GM12878 (cell line): ENCODE measurements at regions not wholly inside any gene's neighbourhood (a gene's known extent, or its start where the extent isn't known, plus 50 kb on each side); places are given as distances from the start of the nearest gene placed in this dataset.

Experiments used
- ATAC-seq: fragments of 200-7000 bp; cut with Tn5 transposase; 3 replicates; pipeline ENCODE4 v1.9.1; 2020; ENCODE audit warnings: mild to moderate bottlenecking, moderate library complexity
- BruUV-seq: library from RNA; stranded (reverse); fragments of 400-500 nt; replicated peaks from 2 replicates; lab custom pipeline; 2021; lab: Mats Ljungman, UMichigan
- CTCF ChIA-PET: fragments of 300-600 bp; sonication (Branson Sonifier 250); formaldehyde crosslinking; extraction: SDS; loops from one replicate; lab custom pipeline; 2021; ENCODE audit warnings: inconsistent platforms; lab: Yijun Ruan, JAX
- POLR2A ChIA-PET: fragments of 350-600 bp; formaldehyde crosslinking; extraction: SDS; loops from one replicate; lab custom pipeline; 2021; ENCODE audit warnings: inconsistent platforms; lab: Charles Lee
- RAD21 ChIA-PET: fragments of 300-600 bp; sonication (Branson Sonifier 250); formaldehyde crosslinking; loops from one replicate; lab custom pipeline; 2023; ENCODE audit warnings: antibody characterized with exemption; ENCODE audit not compliant: unreplicated experiment; lab: Charles Lee
- SMC1A ChIA-PET: fragments of 300-600 bp; sonication (Branson Sonifier 250); formaldehyde crosslinking; loops from one replicate; lab custom pipeline; 2023; ENCODE audit not compliant: unreplicated experiment, uncharacterized antibody; lab: Charles Lee
- DNase-seq: peaks from one replicate; pipeline ENCODE4 v3.0.0-alpha.2; 2011; ENCODE audit warnings: low read depth, low spot score
- FAIRE-seq: peaks from 3 replicates; lab custom pipeline; 2011; peaks lifted over from hg19 to GRCh38; lab: Jason Lieb, UNC
- H2AFZ ChIP-seq: 2 replicates; pipeline ENCODE4 v1.6.0; 2011; ENCODE audit warnings: low read depth, low read length, control low read depth; ENCODE audit not compliant: control insufficient read depth
- H3K27ac ChIP-seq: 2 replicates; pipeline ENCODE4 v1.5.1; 2011; ENCODE audit warnings: control low read depth; ENCODE audit not compliant: control insufficient read depth, insufficient read depth
- H3K27me3 ChIP-seq, 2 experiments: replicated peaks in 1 of 2; 2 replicates each; pipeline versions ENCODE4 v1.6.0 to v1.6.1; 2011; ENCODE audit warnings: low read length in 1 of 2; ENCODE audit not compliant: control insufficient read depth in 2 of 2, insufficient read depth in 2 of 2
- H3K36me3 ChIP-seq, 2 experiments: 2 replicates each; pipeline ENCODE4 v1.5.1; 2011; ENCODE audit warnings: low read length in 1 of 2; ENCODE audit not compliant: control insufficient read depth in 2 of 2, insufficient read depth in 2 of 2
- H3K4me1 ChIP-seq: 2 replicates; pipeline ENCODE4 v1.6.1; 2011; ENCODE audit warnings: mild to moderate bottlenecking, low read length, moderate library complexity, mixed read lengths; ENCODE audit not compliant: control insufficient read depth, insufficient read depth
- H3K4me2 ChIP-seq: 2 replicates; pipeline ENCODE4 v1.6.0; 2011; ENCODE audit warnings: control low read depth; ENCODE audit not compliant: control insufficient read depth, insufficient read depth
- H3K4me3 ChIP-seq: fragments of 200-600 bp; sonication (generic); 2 replicates; pipeline ENCODE4 v1.5.1; 2016
- H3K79me2 ChIP-seq: 2 replicates; pipeline ENCODE4 v1.6.0; 2011; ENCODE audit warnings: low read length; ENCODE audit not compliant: control insufficient read depth, insufficient read depth
- H3K9ac ChIP-seq: 2 replicates; pipeline ENCODE4 v1.8.0; 2011; ENCODE audit warnings: low read length, control low read depth, mixed read lengths; ENCODE audit not compliant: control insufficient read depth, insufficient read depth
- H3K9me3 ChIP-seq: replicated peaks from 3 replicates; pipeline ENCODE4 v1.5.1; 2011; ENCODE audit warnings: mild to moderate bottlenecking, low read length; ENCODE audit not compliant: control insufficient read depth, insufficient read depth
- H4K20me1 ChIP-seq: 2 replicates; pipeline ENCODE4 v1.6.0; 2011; ENCODE audit not compliant: control insufficient read depth, insufficient read depth
- ASH2L ChIP-seq: fragments of 300-600, 200-600 bp; sonication (generic); IDR thresholded peaks from 2 replicates; pipeline ENCODE4 v1.6.1; 2017; ENCODE audit warnings: low read depth, mild to moderate bottlenecking, borderline replicate concordance
- ATF3 ChIP-seq: IDR thresholded peaks from 2 replicates; pipeline ENCODE4 v1.6.1; 2011; ENCODE audit warnings: low read depth, mild to moderate bottlenecking, low read length, moderate library complexity, borderline replicate concordance; ENCODE audit errors: extremely low read depth
- BACH1 ChIP-seq: fragments of 450-650 bp; IDR thresholded peaks from 2 replicates; pipeline ENCODE4 v1.6.1; 2017; ENCODE audit warnings: mild to moderate bottlenecking, borderline replicate concordance
- CHD2 ChIP-seq: IDR thresholded peaks from 2 replicates; pipeline ENCODE4 v1.6.1; 2011; ENCODE audit warnings: low read depth, low read length, improper control_type of control experiment, borderline replicate concordance
- CHD4 ChIP-seq: fragments of 200-600 bp; sonication (generic); IDR thresholded peaks from 2 replicates; pipeline ENCODE4 v1.6.1; 2016; ENCODE audit warnings: mild to moderate bottlenecking
- MEF2A ChIP-seq: IDR thresholded peaks from 2 replicates; pipeline ENCODE4 v1.6.1; 2011; ENCODE audit warnings: low read depth, mild to moderate bottlenecking, low read length, moderate library complexity; ENCODE audit not compliant: insufficient read depth
- MXI1 ChIP-seq: fragments of 150-350 bp; IDR thresholded peaks from 2 replicates; pipeline ENCODE4 v1.6.1; 2011; ENCODE audit warnings: low read depth, mild to moderate bottlenecking, inconsistent platforms, low read length, improper control_type of control experiment
- MYC ChIP-seq: IDR thresholded peaks from 2 replicates; pipeline ENCODE4 v1.6.1; 2011; ENCODE audit warnings: mild to moderate bottlenecking, low read length, moderate library complexity, inconsistent platforms; ENCODE audit not compliant: insufficient read depth, insufficient replicate concordance, insufficient read length, severe bottlenecking
- NKRF ChIP-seq: fragments of 450-650 bp; conservative IDR thresholded peaks from 2 replicates; pipeline ENCODE4 v1.6.1; 2017; ENCODE audit warnings: mild to moderate bottlenecking, moderate library complexity
- NR2F1 ChIP-seq: fragments of 450-650 bp; conservative IDR thresholded peaks from 2 replicates; pipeline ENCODE4 v1.6.1; 2017; ENCODE audit warnings: mild to moderate bottlenecking
- PAX5 ChIP-seq: IDR thresholded peaks from 2 replicates; pipeline ENCODE4 v1.6.1; 2011; ENCODE audit warnings: low read depth, low read length, borderline replicate concordance
- PAX8 ChIP-seq: fragments of 450-650 bp; IDR thresholded peaks from 2 replicates; pipeline ENCODE4 v1.6.1; 2017; ENCODE audit warnings: mild to moderate bottlenecking, moderate library complexity
- PRDM15 ChIP-seq: fragments of 450-650 bp; formaldehyde crosslinking; IDR thresholded peaks from 2 replicates; pipeline ENCODE4 v1.4.0; 2020; ENCODE audit warnings: mild to moderate bottlenecking, moderate library complexity
- RFX5 ChIP-seq: IDR thresholded peaks from 2 replicates; pipeline ENCODE4 v1.6.1; 2011; ENCODE audit warnings: low read depth, low read length, improper control_type of control experiment
- ZSCAN29 ChIP-seq: fragments of 450-650 bp; IDR thresholded peaks from 2 replicates; pipeline ENCODE4 v1.6.1; 2017; ENCODE audit warnings: mild to moderate bottlenecking, moderate library complexity
- ZZZ3 ChIP-seq: IDR thresholded peaks from 2 replicates; pipeline ENCODE4 v1.6.1; 2011; ENCODE audit warnings: low read depth; ENCODE audit not compliant: control insufficient read depth, insufficient read length
- WGBS: methylation state at CpG from one replicate; pipeline ENCODE4 v1.1.6; 2016; ENCODE audit warnings: low lambda C conversion rate; ENCODE audit not compliant: insufficient replicate concordance, insufficient coverage; ENCODE audit errors: missing lambda C conversion rate; 5-methylcytosine and 5-hydroxymethylcytosine counted together
- in situ Hi-C: fragments of 300-500 bp; cut with MboI; formaldehyde crosslinking; loops from 9 replicates; pipeline ENCODE4 v1.14.3; 2018; ENCODE audit warnings: mixed read lengths
- intact Hi-C: fragments of 100-400 bp; cut with micrococcal nuclease; formaldehyde crosslinking; loops from one replicate; pipeline ENCODE4 v1.14.2; 2022; ENCODE audit not compliant: unreplicated experiment

GRCh38 chr5:107286447-107287098 is 384.2 kb downstream of the EFNA5 start:
- peaks cover 17% of the 10 kb centered on the region for H3K4me1 ChIP-seq
- in situ Hi-C loops = no loop called here
- ChIA-PET SMC1A (interaction anchor here (0.8 to 4.0 kb wide), 11 partner anchors 9 to 291 kb away, joined by 3 to 19 read pairs (median 4); no protein-coding TSS in a partner anchor), POLR2A (interaction anchor here (0.7 to 1.4 kb wide), 2 partner anchors 16 to 20 kb away, joined by 3 to 10 read pairs; no protein-coding TSS in a partner anchor), RAD21 (interaction anchor here (1.3 to 3.2 kb wide), 3 partner anchors 9 to 23 kb away, joined by 3 to 20 read pairs (median 5); no protein-coding TSS in a partner anchor), CTCF (interaction anchor here (1.5 to 1.9 kb wide), 2 partner anchors 10 to 285 kb away, joined by 7 read pairs; no protein-coding TSS in a partner anchor)
- intact Hi-C loops = loop anchor here (5.0 kb wide), 3 partner anchors 191 to 386 kb away; partner anchors contain the start of gene EFNA5
- FAIRE-seq (no peak), ATAC-seq (no peak), DNase-seq (no peak)
- H4K20me1 ChIP-seq = no peaks in the 10 kb centered on the region
- no peaks in the 10 kb centered on the region; the same call in 2 of the 3 replicates for H3K9me3 ChIP-seq
- H2AFZ ChIP-seq = no peak overlapping the region
- no peak overlapping the region for H3K27ac ChIP-seq
- H3K36me3 ChIP-seq = no peaks in the 10 kb centered on the region
- H3K4me2 ChIP-seq = no peak overlapping the region
- no peak overlapping the region for H3K9ac ChIP-seq
- no TSS peak for BruUV-seq
- whole genome bisulfite sequencing = 48% methylated on average over 7 of the region's 7 CpGs
- H3K4me3 ChIP-seq = no peak overlapping the region
- H3K79me2 ChIP-seq = no peaks in the 10 kb centered on the region
- peaks cover 0 to 2% of the 10 kb centered on the region in 2 experiments; a peak in 2 of 4 replicates for H3K27me3 ChIP-seq
- no peak for TF ChIP-seq CHD4
- TF ChIP-seq PAX8 = no peak
- TF ChIP-seq ZZZ3 = no peak
- TF ChIP-seq ASH2L = no peak
- no peak for TF ChIP-seq CHD2
- TF ChIP-seq PRDM15 = no peak
- TF ChIP-seq BACH1 = no peak
- TF ChIP-seq ATF3 = no peak
- TF ChIP-seq ZSCAN29 = no peak
- no peak for TF ChIP-seq MEF2A
- TF ChIP-seq PAX5 = no peak
- no peak for TF ChIP-seq RFX5
- TF ChIP-seq MXI1 = no peak
- TF ChIP-seq NKRF = no peak
- TF ChIP-seq MYC = no peak
- no peak for TF ChIP-seq NR2F1
